ENCODE measurements at regions not wholly inside any gene's neighbourhood (a gene's known extent, or its start where the extent isn't known, plus 50 kb on each side); places are given as distances from the start of the nearest gene placed in this dataset.

DNA sequence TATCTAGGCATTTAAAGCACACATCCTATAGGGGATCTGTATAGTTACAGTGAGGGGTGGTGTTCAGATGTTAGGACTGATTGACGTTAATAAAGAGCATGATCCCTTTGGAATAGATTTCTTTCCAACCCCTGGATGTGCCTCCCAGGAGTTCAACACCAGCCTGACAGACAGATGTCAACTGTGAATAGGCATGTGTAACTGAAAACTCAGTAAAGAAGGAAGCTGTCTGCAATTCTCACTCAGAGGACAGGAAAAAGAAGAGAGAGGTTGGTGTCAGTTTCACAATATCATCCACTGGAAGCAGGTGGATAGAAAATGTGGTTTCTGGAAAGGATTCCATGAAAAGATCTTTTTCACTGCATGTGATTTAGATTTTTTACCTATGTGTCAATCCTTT, 396.3 kb downstream of the NSUN3 start:
- no peak overlapping the region for H3K4me3 ChIP-seq
- no peaks in the 10 kb centered on the region for H3K9me3 ChIP-seq
- H3K9ac ChIP-seq (ENCODE audit: low read depth in 2 of 2, low read length in 2 of 2): no peak overlapping the region
- intact Hi-C loops (cut with DNase I): no loop called here
- H3K27me3 ChIP-seq: no peaks in the 10 kb centered on the region
- no peak overlapping the region for H3K27ac ChIP-seq
- TF ChIP-seq, protein P1, sequence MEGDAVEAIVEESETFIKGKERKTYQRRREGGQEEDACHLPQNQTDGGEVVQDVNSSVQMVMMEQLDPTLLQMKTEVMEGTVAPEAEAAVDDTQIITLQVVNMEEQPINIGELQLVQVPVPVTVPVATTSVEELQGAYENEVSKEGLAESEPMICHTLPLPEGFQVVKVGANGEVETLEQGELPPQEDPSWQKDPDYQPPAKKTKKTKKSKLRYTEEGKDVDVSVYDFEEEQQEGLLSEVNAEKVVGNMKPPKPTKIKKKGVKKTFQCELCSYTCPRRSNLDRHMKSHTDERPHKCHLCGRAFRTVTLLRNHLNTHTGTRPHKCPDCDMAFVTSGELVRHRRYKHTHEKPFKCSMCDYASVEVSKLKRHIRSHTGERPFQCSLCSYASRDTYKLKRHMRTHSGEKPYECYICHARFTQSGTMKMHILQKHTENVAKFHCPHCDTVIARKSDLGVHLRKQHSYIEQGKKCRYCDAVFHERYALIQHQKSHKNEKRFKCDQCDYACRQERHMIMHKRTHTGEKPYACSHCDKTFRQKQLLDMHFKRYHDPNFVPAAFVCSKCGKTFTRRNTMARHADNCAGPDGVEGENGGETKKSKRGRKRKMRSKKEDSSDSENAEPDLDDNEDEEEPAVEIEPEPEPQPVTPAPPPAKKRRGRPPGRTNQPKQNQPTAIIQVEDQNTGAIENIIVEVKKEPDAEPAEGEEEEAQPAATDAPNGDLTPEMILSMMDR (IDR thresholded peaks at IDR 0.05): no peak
- no peak for DNase-seq
- no peaks in the 10 kb centered on the region for H3K4me1 ChIP-seq
- no peaks in the 10 kb centered on the region for H3K36me3 ChIP-seq

DNA sequence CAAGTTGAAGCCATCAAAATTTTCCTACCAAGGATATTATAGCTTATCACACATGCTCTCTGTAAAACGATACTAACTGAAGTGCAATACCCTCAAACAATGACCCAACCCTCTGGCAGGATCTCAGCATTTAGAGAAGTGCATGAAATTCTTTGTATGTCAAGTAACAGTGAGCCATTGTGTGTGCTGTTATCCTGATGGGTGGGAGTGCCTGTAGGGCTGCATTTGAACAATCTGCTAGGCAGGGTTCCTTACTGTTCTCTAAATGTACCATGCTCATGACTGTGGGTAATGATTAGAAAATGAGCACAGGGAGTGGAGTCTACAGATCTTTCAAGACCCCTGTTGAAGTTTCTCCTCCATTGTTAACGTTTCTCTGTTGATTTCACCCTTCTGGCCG, 398.1 kb downstream of the NSUN3 start:
- Histone ChIP-seq H3K36me3 (no peaks in the 10 kb centered on the region), H3K4me1 (no peaks in the 10 kb centered on the region), H3K27me3 (no peaks in the 10 kb centered on the region), H3K9me3 (no peaks in the 10 kb centered on the region), H3K4me3 (no peak overlapping the region), H3K9ac (ENCODE audit: low read depth in 2 of 2, low read length in 2 of 2) (no peak overlapping the region), H3K27ac (no peak overlapping the region)
- TF ChIP-seq, protein P1 (IDR thresholded peaks at IDR 0.05): no peak
- no peak for DNase-seq
- intact Hi-C loops (cut with DNase I): no loop called here

DNA sequence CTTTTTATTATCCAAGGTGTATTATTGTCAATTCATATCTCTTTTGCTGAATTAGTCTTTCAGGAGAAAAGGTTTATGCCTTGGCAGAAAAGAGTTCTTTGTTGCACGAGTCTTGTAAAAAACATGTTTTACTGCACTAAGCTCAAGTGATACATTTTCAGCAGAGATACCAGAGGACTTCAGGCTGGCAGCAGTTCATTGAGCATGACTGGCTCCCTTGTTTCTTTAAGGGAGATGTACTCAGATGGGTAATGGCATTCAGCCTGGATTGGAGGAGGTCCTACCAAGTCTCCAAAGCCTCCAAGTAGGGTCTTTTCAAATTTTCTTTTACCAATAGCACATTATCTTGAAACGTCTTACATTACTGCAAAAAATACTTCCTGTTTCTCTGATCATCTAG, 400.1 kb downstream of the NSUN3 start:
- H3K27me3 ChIP-seq: no peaks in the 10 kb centered on the region
- no peak overlapping the region for H3K27ac ChIP-seq
- H3K9ac ChIP-seq (ENCODE audit: low read depth in 2 of 2, low read length in 2 of 2): no peak overlapping the region
- no peaks in the 10 kb centered on the region for H3K9me3 ChIP-seq
- intact Hi-C loops (cut with DNase I): no loop called here
- H3K36me3 ChIP-seq: no peaks in the 10 kb centered on the region
- no peak overlapping the region for H3K4me3 ChIP-seq
- DNase-seq: no peak
- TF ChIP-seq, protein P1 (IDR thresholded peaks at IDR 0.05): no peak
- H3K4me1 ChIP-seq: no peaks in the 10 kb centered on the region

DNA sequence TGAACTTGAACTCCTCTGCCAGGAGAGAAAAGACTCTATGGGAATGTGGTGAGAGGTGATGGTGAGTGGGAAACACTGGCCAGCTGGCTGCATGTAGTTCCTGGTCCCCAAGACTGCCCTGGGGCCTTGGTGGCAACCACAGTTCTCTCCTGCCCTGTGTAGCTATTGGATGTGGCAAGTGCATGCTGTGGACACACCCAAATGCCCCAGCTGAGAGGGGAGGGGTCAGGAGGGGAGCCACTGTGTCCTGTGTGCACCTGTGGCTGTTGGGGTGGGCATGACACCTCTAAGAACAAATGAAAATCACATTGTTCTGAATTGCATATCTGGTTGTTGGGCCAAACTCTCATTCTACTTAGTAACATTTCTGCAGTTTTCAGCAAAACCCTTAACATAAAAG, 409.6 kb downstream of the NSUN3 start:
- TF ChIP-seq, protein P1 (IDR thresholded peaks at IDR 0.05): no peak
- Histone ChIP-seq H3K4me3 (no peak overlapping the region), H3K36me3 (no peaks in the 10 kb centered on the region), H3K4me1 (no peaks in the 10 kb centered on the region), H3K27ac (no peak overlapping the region), H3K9ac (ENCODE audit: low read depth in 2 of 2, low read length in 2 of 2) (no peak overlapping the region), H3K27me3 (no peaks in the 10 kb centered on the region), H3K9me3 (no peaks in the 10 kb centered on the region)
- DNase-seq: no peak
- intact Hi-C loops (cut with DNase I): no loop called here

DNA sequence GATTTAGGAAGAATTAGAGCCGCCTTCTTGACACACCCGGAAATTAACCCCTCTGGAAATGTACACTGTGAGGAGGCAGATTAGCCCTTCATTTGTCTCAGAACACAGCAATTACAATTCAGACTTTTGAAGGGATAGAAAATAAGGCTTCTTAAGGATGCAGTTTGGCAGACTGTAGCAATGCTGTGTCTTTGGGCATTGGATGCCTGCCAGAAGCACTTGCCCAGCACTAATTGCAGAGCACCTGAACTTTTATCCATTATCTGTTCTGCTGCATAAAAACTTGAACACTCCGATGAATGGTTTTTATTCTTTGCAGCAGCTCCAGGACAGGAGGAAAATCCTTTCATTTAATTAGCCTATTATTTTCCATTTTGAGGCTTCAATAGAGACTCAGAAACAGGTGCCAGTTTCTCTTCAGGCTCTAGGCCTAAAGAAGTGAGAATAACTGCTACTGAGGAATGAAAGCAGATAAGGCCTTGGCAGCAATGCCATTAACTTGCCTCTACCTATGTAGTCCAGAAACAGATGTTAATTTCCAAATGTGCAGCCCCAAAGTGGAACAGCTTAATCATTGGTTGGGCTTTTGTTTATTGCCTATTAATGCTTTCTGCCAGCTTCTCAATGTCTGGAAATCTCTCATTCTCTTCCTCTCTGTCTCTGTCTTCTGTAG, 418.5 kb downstream of the NSUN3 start:
- DNase-seq: no peak
- H3K9ac ChIP-seq (ENCODE audit: low read depth in 2 of 2, low read length in 2 of 2): no peak overlapping the region
- TF ChIP-seq, protein P1 (IDR thresholded peaks at IDR 0.05): no peak
- H3K36me3 ChIP-seq: no peaks in the 10 kb centered on the region
- intact Hi-C loops (cut with DNase I): no loop called here
- no peaks in the 10 kb centered on the region for H3K9me3 ChIP-seq
- H3K27ac ChIP-seq: no peak overlapping the region
- H3K4me1 ChIP-seq: no peaks in the 10 kb centered on the region
- no peak overlapping the region for H3K4me3 ChIP-seq
- H3K27me3 ChIP-seq: no peaks in the 10 kb centered on the region
